Activated T-helper 1 cell treated with anti-CD3 and anti-CD28 coated beads, Interleukin-12 subunit alpha, Interleukin-12 subunit beta, Interleukin-2, Interleukin-4 antibody, amounts not matched to agents 30 ng/mL and 10 ng/mL and 1 ng/mL, durations not matched to agents 14 hours and 24 hours and 36 hours (primary cell): ENCODE measurements at regions not wholly inside any gene's neighbourhood (a gene's known extent, or its start where the extent isn't known, plus 50 kb on each side); places are given as distances from the start of the nearest gene placed in this dataset.

Experiments
- DNase-seq: peaks from one replicate; pipeline ENCODE4 v3.0.0; 2021; ENCODE audit warnings: low spot score
- H3K27ac Mint-ChIP-seq: one replicate; pipeline ENCODE4 v1.8.0; 2021; ENCODE audit warnings: mild to moderate bottlenecking, mixed read lengths
- H3K27me3 Mint-ChIP-seq: one replicate; pipeline ENCODE4 v1.8.0; 2022; ENCODE audit warnings: mild to moderate bottlenecking, moderate library complexity, mixed read lengths; ENCODE audit not compliant: insufficient read depth
- H3K36me3 Mint-ChIP-seq: one replicate; pipeline ENCODE4 v1.8.0; 2021; ENCODE audit warnings: low read depth, mixed read lengths
- H3K4me1 Mint-ChIP-seq: one replicate; pipeline ENCODE4 v1.8.0; 2021; ENCODE audit warnings: low read depth, mixed read lengths
- H3K4me3 Mint-ChIP-seq: one replicate; pipeline ENCODE4 v1.8.0; 2021; ENCODE audit warnings: mild to moderate bottlenecking, moderate library complexity, mixed read lengths
- H3K9me3 Mint-ChIP-seq: one replicate; pipeline ENCODE4 v1.8.0; 2021; ENCODE audit warnings: mixed read lengths
- intact Hi-C: fragments of 100-400 bp; cut with micrococcal nuclease; formaldehyde crosslinking; loops from one replicate; pipeline ENCODE4 v1.15.1; 2024

GRCh38 chr2:14815201-14815600, 182.7 kb downstream of the LRATD1 start:
- no peaks in the 10 kb centered on the region for H3K27me3 Mint-ChIP-seq

GRCh38 chr2:14816069-14817060, 183.8 kb downstream of the LRATD1 start:
- intact Hi-C loops = no loop called here
- Mint-ChIP-seq H3K36me3 (no peaks in the 10 kb centered on the region), H3K4me1 (no peaks in the 10 kb centered on the region)

More at GRCh38 chr2:14815201-14815600, 182.7 kb downstream of the LRATD1 start:
- H3K36me3 Mint-ChIP-seq = no peaks in the 10 kb centered on the region
- no peak for DNase-seq
- H3K4me3 Mint-ChIP-seq = no peak overlapping the region
- intact Hi-C loops = no loop called here
- no peaks in the 10 kb centered on the region for H3K4me1 Mint-ChIP-seq
- H3K27ac Mint-ChIP-seq = no peak overlapping the region
- H3K9me3 Mint-ChIP-seq = peaks cover 12% of the 10 kb centered on the region

GRCh38 chr2:14817848-14818247, 185.3 kb downstream of the LRATD1 start:
- no peaks in the 10 kb centered on the region for H3K4me1 Mint-ChIP-seq
- H3K9me3 Mint-ChIP-seq = peaks cover 2% of the 10 kb centered on the region
- intact Hi-C loops = no loop called here
- H3K36me3 Mint-ChIP-seq = no peaks in the 10 kb centered on the region
- H3K27ac Mint-ChIP-seq = no peak overlapping the region
- H3K27me3 Mint-ChIP-seq = no peaks in the 10 kb centered on the region
- no peak for DNase-seq
- H3K4me3 Mint-ChIP-seq = no peak overlapping the region

More at GRCh38 chr2:14816069-14817060, 183.8 kb downstream of the LRATD1 start:
- Mint-ChIP-seq H3K27me3 (no peaks in the 10 kb centered on the region), H3K27ac (no peak overlapping the region), H3K9me3 (peaks cover 9% of the 10 kb centered on the region), H3K4me3 (no peak overlapping the region)
- DNase-seq = no peak

- H3K36me3 Mint-ChIP-seq = no peaks in the 10 kb centered on the region
- H3K27me3 Mint-ChIP-seq = no peaks in the 10 kb centered on the region
- no peaks in the 10 kb centered on the region for H3K4me1 Mint-ChIP-seq
- no peak for DNase-seq
- H3K27ac Mint-ChIP-seq = no peak overlapping the region
- no peak overlapping the region for H3K4me3 Mint-ChIP-seq
- H3K9me3 Mint-ChIP-seq = no peaks in the 10 kb centered on the region
- intact Hi-C loops = no loop called here
Measured at GRCh38 chr2:14826518-14826917, 194.0 kb downstream of the LRATD1 start.

GRCh38 chr2:14827226-14828023, 194.9 kb downstream of the LRATD1 start:
- Mint-ChIP-seq H3K4me1 (no peaks in the 10 kb centered on the region), H3K27ac (no peak overlapping the region), H3K9me3 (no peaks in the 10 kb centered on the region), H3K4me3 (no peak overlapping the region), H3K36me3 (no peaks in the 10 kb centered on the region), H3K27me3 (no peaks in the 10 kb centered on the region)
- DNase-seq = no peak
- intact Hi-C loops = no loop called here

GRCh38 chr2:14828223-14828622, 195.7 kb downstream of the LRATD1 start:
- no peak overlapping the region for H3K27ac Mint-ChIP-seq
- intact Hi-C loops = no loop called here
- no peaks in the 10 kb centered on the region for H3K9me3 Mint-ChIP-seq
- H3K4me1 Mint-ChIP-seq = no peaks in the 10 kb centered on the region
- no peak overlapping the region for H3K4me3 Mint-ChIP-seq
- DNase-seq = no peak
- no peaks in the 10 kb centered on the region for H3K36me3 Mint-ChIP-seq
- H3K27me3 Mint-ChIP-seq = no peaks in the 10 kb centered on the region

DNA sequence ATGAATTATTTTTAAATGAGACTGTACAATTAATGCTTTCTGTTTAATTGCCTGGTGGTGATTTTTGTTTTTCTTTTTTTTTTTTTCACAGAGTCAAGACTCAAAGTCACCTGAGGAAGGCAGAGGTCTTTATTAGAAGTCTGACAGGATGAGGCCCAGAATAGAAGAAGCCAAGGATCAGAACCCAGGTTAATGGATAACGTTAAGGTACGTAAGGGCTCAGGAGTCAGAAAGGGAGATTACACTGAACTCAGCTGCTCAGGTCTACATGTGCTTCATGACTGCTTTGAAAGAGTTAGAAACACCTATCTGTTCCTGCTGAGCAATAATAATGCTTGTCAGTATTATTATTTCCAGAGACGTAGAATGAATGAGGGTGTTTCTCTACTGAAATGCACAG, 196.5 kb downstream of the LRATD1 start:
- Mint-ChIP-seq H3K9me3 (no peaks in the 10 kb centered on the region), H3K27ac (no peak overlapping the region), H3K27me3 (no peaks in the 10 kb centered on the region), H3K4me3 (no peak overlapping the region), H3K36me3 (no peaks in the 10 kb centered on the region), H3K4me1 (no peaks in the 10 kb centered on the region)
- intact Hi-C loops = no loop called here
- no peak for DNase-seq

DNA sequence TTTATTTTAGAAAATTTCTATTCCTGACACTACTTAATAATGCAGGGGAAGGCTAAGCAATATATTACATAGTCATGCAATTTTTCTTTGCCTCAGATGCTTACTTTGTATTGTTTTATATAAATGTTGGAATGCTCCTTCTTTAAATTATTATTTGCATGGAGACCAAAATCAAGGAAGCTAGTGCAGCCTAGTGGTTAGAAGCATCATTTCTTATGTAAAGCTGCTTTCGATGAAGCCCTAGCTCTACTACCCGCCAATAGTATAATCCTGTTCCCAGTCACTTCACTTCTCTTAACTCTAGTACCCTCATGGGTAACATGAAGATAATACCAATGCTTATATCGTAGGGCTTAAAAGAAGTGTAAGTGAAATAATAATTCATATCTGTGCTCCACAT, 198.9 kb downstream of the LRATD1 start:
- Mint-ChIP-seq H3K36me3 (no peaks in the 10 kb centered on the region), H3K27me3 (no peaks in the 10 kb centered on the region), H3K4me1 (no peaks in the 10 kb centered on the region), H3K9me3 (no peaks in the 10 kb centered on the region), H3K4me3 (no peak overlapping the region), H3K27ac (no peak overlapping the region)
- intact Hi-C loops = no loop called here
- no peak for DNase-seq

GRCh38 chr2:14843507-14844204, 211.1 kb downstream of the LRATD1 start:
- Mint-ChIP-seq H3K27ac (no peak overlapping the region), H3K9me3 (peaks cover 7% of the 10 kb centered on the region), H3K4me3 (no peak overlapping the region), H3K36me3 (no peaks in the 10 kb centered on the region), H3K27me3 (no peaks in the 10 kb centered on the region), H3K4me1 (no peaks in the 10 kb centered on the region)
- intact Hi-C loops = no loop called here
- no peak for DNase-seq

GRCh38 chr2:14855751-14856150, 223.2 kb downstream of the LRATD1 start:
- intact Hi-C loops = no loop called here
- no peak overlapping the region for H3K27ac Mint-ChIP-seq
- H3K27me3 Mint-ChIP-seq = no peaks in the 10 kb centered on the region
- H3K4me3 Mint-ChIP-seq = no peak overlapping the region
- no peaks in the 10 kb centered on the region for H3K4me1 Mint-ChIP-seq
- peaks cover 12% of the 10 kb centered on the region for H3K9me3 Mint-ChIP-seq
- H3K36me3 Mint-ChIP-seq = no peaks in the 10 kb centered on the region
- DNase-seq = no peak

GRCh38 chr2:14861181-14861580, 228.7 kb downstream of the LRATD1 start:
- Mint-ChIP-seq H3K4me1 (no peaks in the 10 kb centered on the region), H3K4me3 (no peak overlapping the region), H3K27ac (no peak overlapping the region), H3K27me3 (no peaks in the 10 kb centered on the region), H3K9me3 (peaks cover 7% of the 10 kb centered on the region), H3K36me3 (no peaks in the 10 kb centered on the region)
- no peak for DNase-seq
- intact Hi-C loops = no loop called here

GRCh38 chr2:14866736-14867352, 234.3 kb downstream of the LRATD1 start:
- Mint-ChIP-seq H3K9me3 (peaks cover 1% of the 10 kb centered on the region), H3K4me1 (no peaks in the 10 kb centered on the region), H3K4me3 (no peak overlapping the region), H3K36me3 (no peaks in the 10 kb centered on the region), H3K27ac (no peak overlapping the region), H3K27me3 (no peaks in the 10 kb centered on the region)
- intact Hi-C loops = no loop called here
- DNase-seq = no peak
